Small intestine (tissue), 7 donors: ENCODE measurements at regions not wholly inside any gene's neighbourhood (a gene's known extent, or its start where the extent isn't known, plus 50 kb on each side); places are given as distances from the start of the nearest gene placed in this dataset.

Source experiments
- DNase-seq, 2 donors: peaks; one replicate each; pipeline versions ENCODE4 v3.0.0 to v3.0.0-alpha.2; 2013
- FAIRE-seq: peaks from 2 replicates; lab custom pipeline; 2012; peaks lifted over from hg19 to GRCh38; lab: Jason Lieb, UNC
- H3K27ac ChIP-seq, 3 donors: one replicate each; pipeline ENCODE4 v1.5.1; 2013; ENCODE audit warnings: low read length in 2 of 3, mild to moderate bottlenecking in 2 of 3, control low read depth in 1 of 3, inconsistent platforms in 1 of 3, low read depth in 1 of 3, moderate library complexity in 1 of 3
- H3K27me3 ChIP-seq, 3 donors: one replicate each; pipeline ENCODE4 v1.6.1; 2013; ENCODE audit warnings: low read length in 3 of 3, inconsistent platforms in 1 of 3; ENCODE audit not compliant: control insufficient read depth in 3 of 3, insufficient read depth in 3 of 3
- H3K36me3 ChIP-seq, 3 donors: one replicate each; pipeline ENCODE4 v1.6.1; 2013; ENCODE audit warnings: low read length in 3 of 3, inconsistent platforms in 1 of 3, low read depth in 1 of 3, mild to moderate bottlenecking in 1 of 3, moderate library complexity in 1 of 3; ENCODE audit not compliant: control insufficient read depth in 3 of 3, insufficient read depth in 2 of 3
- H3K4me1 ChIP-seq, 3 donors: one replicate each; pipeline ENCODE4 v1.6.1; 2013; ENCODE audit warnings: low read length in 2 of 3, inconsistent platforms in 1 of 3, low read depth in 1 of 3, mild to moderate bottlenecking in 1 of 3, moderate library complexity in 1 of 3; ENCODE audit not compliant: control insufficient read depth in 3 of 3, insufficient read depth in 2 of 3
- H3K4me3 ChIP-seq, 3 donors: one replicate each; pipeline ENCODE4 v1.5.1; 2013; ENCODE audit warnings: low read length in 3 of 3, control low read depth in 1 of 3, inconsistent platforms in 1 of 3, low read depth in 1 of 3, mild to moderate bottlenecking in 1 of 3, moderate library complexity in 1 of 3
- H3K9me3 ChIP-seq, 2 donors: one replicate each; pipeline ENCODE4 v1.6.1; 2013; ENCODE audit warnings: low read depth in 1 of 2, low read length in 1 of 2; ENCODE audit not compliant: control insufficient read depth in 2 of 2, insufficient read depth in 1 of 2
- WGBS, 3 donors: extraction: QIAGEN DNeasy Blood & Tissue Kit; methylation state at CpG; one replicate each; pipeline ENCODE4 v1.1.7; 2013; 5-methylcytosine and 5-hydroxymethylcytosine counted together
- donor health status: healthy with polysubstance abuse.
- donor health status: control.
- donor health status: control.
- donor health status: Bipolar disorder and iron deficiency.
- donor health status: healthy.

GRCh38 chr15:100786901-100787566 lies 92.6 kb upstream of the ALDH1A3 start:
- Histone ChIP-seq H3K4me1 (no peaks in the 10 kb centered on the region), H3K27ac (no peak overlapping the region), H3K27me3 (no peaks in the 10 kb centered on the region), H3K36me3 (no peaks in the 10 kb centered on the region), H3K4me3 (no peak overlapping the region), H3K9me3 (no peaks in the 10 kb centered on the region)
- WGBS, 3 donors: 85 to 91% (median 89%) methylated on average over 30 of the region's 30 CpGs
- DNase-seq (no peak), FAIRE-seq (no peak)

DNA sequence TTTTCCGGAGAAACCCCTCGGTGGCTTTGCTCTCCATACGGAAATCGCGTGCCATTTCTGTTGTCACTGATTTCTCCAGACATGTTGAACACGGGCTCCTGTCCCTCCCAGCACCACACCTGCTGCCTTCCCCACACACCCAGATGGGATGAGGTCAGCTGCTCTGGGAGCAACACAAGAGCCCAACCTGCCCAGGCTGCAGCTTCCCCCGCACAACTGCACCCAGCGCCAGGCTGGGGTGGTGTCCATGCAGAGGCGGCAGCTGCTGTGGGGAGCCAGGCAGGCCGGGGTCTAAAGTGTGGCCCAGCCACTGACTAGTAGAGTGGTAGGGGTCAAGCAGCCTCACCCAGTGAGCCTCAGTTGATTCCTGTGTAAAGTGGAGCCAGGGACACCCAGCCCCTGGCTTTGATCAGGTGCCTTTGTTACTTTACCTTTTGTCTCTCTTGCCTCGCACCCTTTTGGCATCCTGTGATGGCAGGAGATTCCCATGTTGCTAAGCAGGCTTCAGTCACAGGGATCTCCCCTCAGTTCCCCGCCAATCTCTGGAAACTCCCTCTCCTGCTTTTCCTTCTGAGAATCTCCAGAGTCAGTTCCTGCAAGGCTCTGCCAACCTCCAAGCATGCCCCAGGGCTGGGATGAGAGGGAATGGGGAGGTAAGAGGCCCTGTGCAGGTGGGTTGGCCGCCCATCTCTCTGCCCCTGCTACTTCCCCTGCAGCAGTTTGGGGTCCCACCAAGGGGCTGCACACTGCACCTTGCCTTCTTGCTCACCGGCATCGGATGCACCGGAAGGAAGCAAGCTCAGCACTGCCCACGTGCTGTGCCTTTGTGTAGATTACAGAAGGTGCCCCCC lies 91.8 kb upstream of the ALDH1A3 start:
- FAIRE-seq (no peak), DNase-seq (no peak)
- Histone ChIP-seq H3K4me3 (no peak overlapping the region), H3K27ac (no peak overlapping the region), H3K27me3 (no peaks in the 10 kb centered on the region), H3K36me3 (no peaks in the 10 kb centered on the region), H3K4me1 (no peaks in the 10 kb centered on the region), H3K9me3 (no peaks in the 10 kb centered on the region)
- 67 to 83% (median 70%) methylated on average over 17 of the region's 17 CpGs for WGBS, 3 donors

DNA sequence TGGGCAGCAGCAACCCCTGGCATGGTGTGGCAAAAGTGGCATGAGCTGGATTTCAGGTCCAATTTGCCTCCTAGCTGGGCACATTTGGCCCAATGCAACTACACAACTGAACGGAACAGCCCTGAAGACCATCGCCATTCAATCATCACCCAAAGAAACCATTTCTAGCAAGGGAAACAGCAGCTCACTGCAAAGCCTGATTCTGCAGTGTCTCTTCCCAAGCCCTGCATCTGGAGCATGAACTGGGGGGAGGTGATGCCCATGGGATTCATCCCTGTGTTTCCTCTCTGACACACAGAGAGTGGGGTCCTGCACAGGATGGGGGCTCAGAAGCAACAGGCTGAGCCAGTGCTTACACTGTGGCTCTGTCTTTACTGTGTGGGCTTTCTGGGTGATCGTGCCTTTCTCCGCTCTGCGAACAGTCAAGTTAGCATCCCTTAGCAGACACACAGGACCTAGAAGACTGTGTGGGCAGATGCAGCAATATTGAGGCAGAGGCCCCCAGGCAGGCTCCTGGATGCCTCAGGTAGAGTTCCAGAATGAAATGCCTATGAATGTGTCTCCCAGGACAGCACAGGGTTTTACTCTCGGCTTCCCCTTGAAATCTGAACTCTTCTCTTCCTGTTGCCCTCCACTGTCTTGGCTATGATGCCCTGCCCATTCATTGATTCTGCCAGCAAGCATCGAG lies 91.1 kb upstream of the ALDH1A3 start:
- no peak for FAIRE-seq

DNA sequence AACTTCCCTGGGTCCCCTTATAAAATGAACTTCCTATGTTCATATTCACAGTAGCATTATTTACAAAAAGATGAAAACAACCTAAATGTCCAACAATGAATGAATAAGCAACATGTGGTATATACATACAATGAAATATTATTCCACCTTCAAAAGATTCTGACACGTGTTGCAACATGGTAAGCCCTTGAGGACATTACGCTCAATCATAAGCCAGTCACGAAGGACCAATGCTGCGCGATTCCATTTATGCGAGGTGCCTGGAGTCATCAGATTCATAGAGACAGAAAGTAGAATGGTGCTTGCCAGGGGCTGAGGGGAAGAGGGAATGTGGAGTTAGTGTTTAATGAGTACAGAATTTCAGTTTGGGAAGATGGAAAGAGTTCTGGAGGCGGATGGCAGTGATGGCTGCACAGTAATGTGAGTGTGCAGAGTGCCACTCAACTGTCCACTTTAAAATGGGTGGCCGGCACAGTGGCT lies 88.8 kb upstream of the ALDH1A3 start:
- DNase-seq: no peak
- Histone ChIP-seq H3K27me3 (no peaks in the 10 kb centered on the region), H3K4me3 (no peak overlapping the region), H3K9me3 (no peaks in the 10 kb centered on the region), H3K4me1 (no peaks in the 10 kb centered on the region), H3K36me3 (no peaks in the 10 kb centered on the region), H3K27ac (no peak overlapping the region)
- FAIRE-seq: no peak
- 95 to 96% (median 95%) methylated on average over 8 of the region's 8 CpGs for WGBS, 3 donors

More for the DNA sequence above, 91.1 kb upstream of the ALDH1A3 start:
- Histone ChIP-seq H3K4me3 (no peak overlapping the region), H3K27ac (no peak overlapping the region), H3K9me3 (no peaks in the 10 kb centered on the region), H3K4me1 (no peaks in the 10 kb centered on the region), H3K27me3 (no peaks in the 10 kb centered on the region), H3K36me3 (no peaks in the 10 kb centered on the region)
- DNase-seq: no peak
- WGBS, 3 donors: 77 to 86% (median 82%) methylated on average over 7 of the region's 7 CpGs

DNA sequence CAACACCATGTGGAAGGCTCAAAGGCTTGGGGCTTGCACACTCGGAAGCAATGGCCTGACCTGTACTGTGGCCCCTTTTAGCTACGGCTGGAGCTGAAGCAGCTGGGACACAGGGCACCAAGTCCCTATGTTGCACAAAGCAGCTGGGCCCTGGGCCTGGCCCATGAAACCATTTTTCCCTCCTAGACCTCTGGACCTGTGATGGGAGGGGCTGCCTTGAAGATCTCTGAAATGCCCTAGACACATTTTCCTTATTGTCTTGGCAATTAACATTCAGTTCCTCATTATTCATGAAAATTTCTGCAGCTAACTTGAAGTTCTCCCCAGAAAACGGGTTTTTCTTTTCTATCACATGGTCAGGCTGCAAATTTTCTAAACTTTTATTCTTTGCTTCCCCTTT lies 85.6 kb upstream of the ALDH1A3 start:
- Histone ChIP-seq H3K4me3 (no peak overlapping the region), H3K27me3 (no peaks in the 10 kb centered on the region), H3K36me3 (no peaks in the 10 kb centered on the region), H3K9me3 (no peaks in the 10 kb centered on the region), H3K4me1 (no peaks in the 10 kb centered on the region), H3K27ac (no peak overlapping the region)
- FAIRE-seq: no peak
- 46 to 67% (median 65%) methylated on average over 3 of the region's 3 CpGs for WGBS, 3 donors
- DNase-seq: no peak

- Histone ChIP-seq H3K4me1 (no peaks in the 10 kb centered on the region), H3K27me3 (no peaks in the 10 kb centered on the region), H3K9me3 (no peaks in the 10 kb centered on the region), H3K4me3 (no peak overlapping the region), H3K36me3 (no peaks in the 10 kb centered on the region), H3K27ac (no peak overlapping the region)
- no peak for FAIRE-seq
- 85 to 90% (median 85%) methylated on average over 17 of the region's 17 CpGs for WGBS, 3 donors
- DNase-seq: no peak
Observed at GRCh38 chr15:100801256-100801900, 78.3 kb upstream of the ALDH1A3 start.

GRCh38 chr15:100802421-100803170 lies 77.0 kb upstream of the ALDH1A3 start:
- DNase-seq (no peak), FAIRE-seq (no peak)
- WGBS, 3 donors: 80 to 83% (median 83%) methylated on average over 14 of the region's 14 CpGs

More at GRCh38 chr15:100802421-100803170, 77.0 kb upstream of the ALDH1A3 start:
- no peaks in the 10 kb centered on the region for H3K27me3 ChIP-seq
- H3K4me3 ChIP-seq: no peak overlapping the region
- H3K36me3 ChIP-seq: no peaks in the 10 kb centered on the region
- peaks cover 0 to 4% of the 10 kb centered on the region in 2 donors for H3K9me3 ChIP-seq
- no peaks in the 10 kb centered on the region for H3K4me1 ChIP-seq
- no peak overlapping the region for H3K27ac ChIP-seq
